Heart left ventricle (tissue), 16 donors: ENCODE measurements at regions not wholly inside any gene's neighbourhood (a gene's known extent, or its start where the extent isn't known, plus 50 kb on each side); places are given as distances from the start of the nearest gene placed in this dataset.

Experiments used
- ATAC-seq, 4 donors: fragments of 200-7000 bp; cut with Tn5 transposase; one replicate each; pipeline ENCODE4 v1.9.1; 2020 to 2022; ENCODE audit warnings: moderate library complexity in 4 of 4, mild to moderate bottlenecking in 3 of 4, moderate number of reproducible peaks in 1 of 4
- DNase-seq, 5 donors: peaks; one replicate each; pipeline ENCODE4 v3.0.0-alpha.2; 2020
- H3K27ac ChIP-seq, 12 donors: fragments of 200-600 bp; sonication (generic) in 4 of 12; one replicate each; pipeline versions ENCODE4 v1.5.0 to v1.8.0; 2016 to 2022; ENCODE audit warnings: mild to moderate bottlenecking in 2 of 12
- H3K27me3 ChIP-seq, 9 donors: fragments of 200-600 bp; sonication (generic) in 2 of 9; one replicate each; pipeline versions ENCODE4 v1.5.1 to v1.8.0; 2016 to 2022; ENCODE audit warnings: mild to moderate bottlenecking in 3 of 9
- H3K36me3 ChIP-seq, 9 donors: fragments of 200-600 bp; sonication (generic) in 2 of 9; one replicate each; pipeline versions ENCODE4 v1.5.0 to v1.8.0; 2018 to 2022; ENCODE audit warnings: mild to moderate bottlenecking in 2 of 9
- H3K4me1 ChIP-seq, 12 donors: fragments of 200-600 bp; sonication (generic) in 4 of 12; one replicate each; pipeline versions ENCODE4 v1.5.0 to v1.8.0; 2016 to 2022; ENCODE audit warnings: mild to moderate bottlenecking in 3 of 12
- H3K4me3 ChIP-seq, 12 donors: fragments of 200-600 bp; sonication (generic) in 4 of 12; one replicate each; pipeline versions ENCODE4 v1.5.0 to v1.8.0; 2017 to 2022; ENCODE audit warnings: mild to moderate bottlenecking in 9 of 12, moderate library complexity in 4 of 12
- H3K9me3 ChIP-seq, 12 donors: fragments of 200-600 bp; sonication (generic) in 4 of 12; one replicate each; pipeline versions ENCODE4 v1.5.0 to v1.8.0; 2016 to 2022; ENCODE audit warnings: mild to moderate bottlenecking in 1 of 12
- POLR2A ChIP-seq, 2 donors: fragments of 450-650 bp; IDR thresholded peaks; one replicate each; pipeline ENCODE4 v1.6.1; 2017; ENCODE audit warnings: antibody characterized with exemption in 2 of 2, mild to moderate bottlenecking in 2 of 2, moderate library complexity in 2 of 2
- WGBS, 4 donors: extraction: QIAGEN DNeasy Blood & Tissue Kit in 2 of 4; methylation state at CpG; one replicate each; pipeline versions ENCODE4 v1.1.5 to v1.1.7; 2013 to 2018; 5-methylcytosine and 5-hydroxymethylcytosine counted together
- intact Hi-C, 10 donors: fragments of 100-400 bp; cut with DNase I; formaldehyde crosslinking; loops; one replicate each; pipeline versions ENCODE4 v1.11.1 to v1.14.2; 2022
- TF ChIP-seq, protein P1 (sequence below), 12 donors: fragments of 200-600 bp; sonication (generic) in 4 of 12; IDR thresholded peaks; one replicate each; pipeline versions ENCODE4 v1.5.0 to v1.8.0; 2018 to 2022; ENCODE audit warnings: antibody characterized with exemption in 12 of 12, mild to moderate bottlenecking in 5 of 12
- donor health status: ischemic (EF 13 %, LVEDD 7.1; RV severe dilation, severe dysfunction).
- donor health status: healthy with polysubstance abuse.
- donor health status: DM: no; HTN: yes; CAD: no.
- donor health status: DM: no; HTN: no; CAD: no.
- donor health status: ischemic (EF 25% LVEDD 6.9; RV normal size, moderate dysfunction).
- donor health status: ischemic (EF 25% LVEDD 5.7; RV mildly dilated, moderate dysfunction).
- donor health status: healthy.
- donor health status: DM: yes; HTN: yes; CAD: no.
- donor health status: ischemic (EF 35%, LVEDD 5.7; RV mildly dilated, moderate dysfunction).
- donor health status: nonischemic (EF 11% LVEDD 7.7; RV severe dilation, severe dysfunction).
- donor health status: DM: yes; HTN: yes; CAD: no.
- donor health status: PGD.
- donor health status: ischemic (EF 29% LVEDD 5.4; RV normal size, mild dysfunction).
- donor health status: nonischemic (EF 23%, LVEDD 6.1; RV moderate dilation, normal function).

DNA sequence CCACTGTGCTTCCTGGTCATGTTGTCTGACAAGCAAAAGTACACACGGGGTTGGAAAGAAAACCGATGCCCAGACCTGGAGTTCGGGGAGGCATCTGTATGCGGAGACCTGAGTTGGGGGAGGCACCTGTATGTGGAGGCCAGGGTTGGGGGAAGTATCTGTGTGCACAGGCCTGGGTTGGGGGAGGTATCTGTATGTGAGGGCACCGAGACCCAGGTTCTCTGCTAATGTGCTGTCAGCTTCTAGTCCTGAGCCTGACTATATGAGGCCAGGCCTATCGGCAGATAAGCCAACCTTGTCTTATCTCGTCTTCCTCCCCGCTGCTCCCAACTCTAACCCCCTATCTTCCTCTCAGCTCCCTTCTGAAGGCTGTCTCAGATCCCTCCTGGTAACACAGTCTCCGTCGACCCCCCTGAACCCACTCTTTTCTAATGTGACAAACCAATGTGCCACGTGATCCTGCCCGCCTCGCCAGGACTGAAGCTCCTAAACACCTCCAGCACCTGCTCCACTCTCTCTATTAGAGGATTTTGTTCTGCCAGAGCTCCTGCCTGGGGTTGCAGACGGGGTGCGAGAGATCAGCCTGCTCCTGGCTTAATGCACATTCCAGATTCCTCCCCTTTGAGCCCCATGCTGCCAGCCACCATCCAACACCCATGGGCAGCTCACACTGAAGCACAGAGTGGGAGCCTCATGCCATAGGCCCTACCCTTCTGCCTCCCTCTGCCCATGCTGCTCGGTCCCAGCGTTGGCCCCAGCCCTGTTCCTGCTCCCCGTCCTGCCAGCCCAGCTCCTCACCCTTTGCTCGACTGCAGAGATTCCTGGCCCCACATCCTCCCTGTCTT, 188.4 kb downstream of the SH3BP4 start:
- H3K9me3 ChIP-seq = no peaks in the 10 kb centered on the region
- H3K36me3 ChIP-seq = no peaks in the 10 kb centered on the region
- H3K4me3 ChIP-seq = no peak overlapping the region
- WGBS, 4 donors = 88 to 96% (median 89%) methylated on average over 19 of the region's 19 CpGs
- TF ChIP-seq, protein P1, sequence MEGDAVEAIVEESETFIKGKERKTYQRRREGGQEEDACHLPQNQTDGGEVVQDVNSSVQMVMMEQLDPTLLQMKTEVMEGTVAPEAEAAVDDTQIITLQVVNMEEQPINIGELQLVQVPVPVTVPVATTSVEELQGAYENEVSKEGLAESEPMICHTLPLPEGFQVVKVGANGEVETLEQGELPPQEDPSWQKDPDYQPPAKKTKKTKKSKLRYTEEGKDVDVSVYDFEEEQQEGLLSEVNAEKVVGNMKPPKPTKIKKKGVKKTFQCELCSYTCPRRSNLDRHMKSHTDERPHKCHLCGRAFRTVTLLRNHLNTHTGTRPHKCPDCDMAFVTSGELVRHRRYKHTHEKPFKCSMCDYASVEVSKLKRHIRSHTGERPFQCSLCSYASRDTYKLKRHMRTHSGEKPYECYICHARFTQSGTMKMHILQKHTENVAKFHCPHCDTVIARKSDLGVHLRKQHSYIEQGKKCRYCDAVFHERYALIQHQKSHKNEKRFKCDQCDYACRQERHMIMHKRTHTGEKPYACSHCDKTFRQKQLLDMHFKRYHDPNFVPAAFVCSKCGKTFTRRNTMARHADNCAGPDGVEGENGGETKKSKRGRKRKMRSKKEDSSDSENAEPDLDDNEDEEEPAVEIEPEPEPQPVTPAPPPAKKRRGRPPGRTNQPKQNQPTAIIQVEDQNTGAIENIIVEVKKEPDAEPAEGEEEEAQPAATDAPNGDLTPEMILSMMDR (IDR thresholded peaks at IDR 0.05) = no peak
- TF ChIP-seq POLR2A (IDR thresholded peaks at IDR 0.05) = no peak
- DNase-seq (no peak), ATAC-seq (no peak)
- peaks cover 0 to 8% (median 0%) of the 10 kb centered on the region in 9 donors for H3K27me3 ChIP-seq
- H3K4me1 ChIP-seq = no peaks in the 10 kb centered on the region
- H3K27ac ChIP-seq = no peak overlapping the region
- intact Hi-C loops = loop anchor here (5.0 to 10.0 kb wide), 8 partner anchors 355 to 607 kb away; partner anchors contain the start of gene AGAP1 (in 2 of the 10)

DNA sequence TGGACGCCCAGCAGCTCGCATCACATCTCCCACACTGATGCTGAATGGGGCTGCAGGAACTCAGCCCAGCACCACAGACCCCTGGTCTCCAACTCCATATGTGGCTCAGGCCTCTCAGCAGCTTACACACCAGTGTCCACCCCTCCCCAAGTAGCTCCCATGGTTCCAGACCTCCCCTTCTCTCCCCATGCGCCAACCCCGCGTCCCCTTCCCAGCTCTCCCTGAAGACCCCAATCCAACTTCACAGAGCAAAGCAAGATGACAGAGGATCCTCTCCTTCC, 188.9 kb downstream of the SH3BP4 start:
- WGBS, 4 donors = 94 to 100% (median 97%) methylated on average over 5 of the region's 5 CpGs
- Histone ChIP-seq H3K4me1 (no peaks in the 10 kb centered on the region), H3K36me3 (no peaks in the 10 kb centered on the region), H3K4me3 (no peak overlapping the region), H3K27me3 (peaks cover 0 to 8% (median 0%) of the 10 kb centered on the region in 9 donors), H3K9me3 (no peaks in the 10 kb centered on the region), H3K27ac (no peak overlapping the region)
- DNase-seq = no peak
- ATAC-seq = no peak
- TF ChIP-seq POLR2A (IDR thresholded peaks at IDR 0.05) = no peak
- TF ChIP-seq, protein P1 (IDR thresholded peaks at IDR 0.05) = no peak
- intact Hi-C loops = no loop called here

DNA sequence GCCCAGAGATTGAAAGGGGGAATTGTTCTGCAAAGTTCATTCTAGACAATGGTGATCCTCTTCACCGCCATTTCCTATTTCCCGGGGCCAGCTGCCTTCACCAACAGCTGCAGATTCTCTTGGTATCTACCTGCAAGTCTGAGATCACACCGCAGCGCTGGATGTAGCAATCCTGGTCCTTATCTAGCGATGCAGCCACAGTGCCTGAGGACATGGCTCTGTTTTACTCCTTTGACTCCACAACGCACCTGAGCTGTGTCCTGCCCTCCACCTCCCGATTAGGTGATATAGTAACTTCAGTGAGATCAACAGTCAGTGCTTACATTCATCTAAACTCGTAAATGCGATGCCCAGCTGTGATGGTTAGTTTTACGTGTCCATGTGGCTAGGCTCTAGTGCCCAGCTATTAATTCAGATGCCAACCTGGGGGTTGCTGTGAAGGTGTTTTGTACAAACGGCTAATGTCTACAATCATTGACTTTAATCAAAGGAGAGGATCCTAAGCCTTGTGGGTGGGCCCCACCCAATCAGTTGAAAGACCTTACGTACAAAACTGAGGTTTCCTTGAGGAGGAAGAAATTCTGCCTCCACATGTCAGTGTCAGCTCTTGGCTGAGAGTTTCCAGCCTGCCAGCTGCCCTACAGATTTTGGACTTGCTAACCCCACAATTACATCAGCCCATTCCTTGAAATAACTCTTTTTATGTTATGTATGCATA, 189.8 kb downstream of the SH3BP4 start:
- DNase-seq (no peak), ATAC-seq (no peak)
- Histone ChIP-seq H3K36me3 (no peaks in the 10 kb centered on the region), H3K4me3 (no peak overlapping the region), H3K27ac (no peak overlapping the region), H3K4me1 (no peaks in the 10 kb centered on the region), H3K9me3 (no peaks in the 10 kb centered on the region), H3K27me3 (peaks cover 0 to 8% (median 0%) of the 10 kb centered on the region in 9 donors)
- WGBS, 4 donors = 83 to 91% (median 89%) methylated on average over 11 to 12 of the region's 12 CpGs
- TF ChIP-seq, protein P1 (IDR thresholded peaks at IDR 0.05) = no peak
- TF ChIP-seq POLR2A (IDR thresholded peaks at IDR 0.05) = no peak
- intact Hi-C loops = no loop called here

DNA sequence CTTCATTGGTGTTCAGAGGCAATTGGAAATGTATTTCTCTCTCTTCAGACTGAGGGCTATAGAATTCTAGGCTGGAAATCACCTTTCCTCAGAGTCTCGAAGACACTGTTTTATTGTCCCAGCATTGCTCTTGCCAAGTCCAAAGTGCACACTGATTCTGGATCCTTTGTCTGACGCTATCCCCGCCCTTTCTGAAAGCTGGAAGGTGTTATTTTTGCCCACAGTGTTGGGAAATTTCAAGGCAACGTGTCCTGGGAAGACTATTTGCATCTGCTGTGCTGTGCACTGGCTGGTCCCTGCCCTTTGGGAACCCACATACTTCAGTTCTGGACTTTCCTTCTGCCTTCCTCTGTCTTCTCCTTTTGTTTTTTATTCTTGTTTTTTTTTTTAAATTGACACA, 190.8 kb downstream of the SH3BP4 start:
- no peak overlapping the region for H3K27ac ChIP-seq
- no peaks in the 10 kb centered on the region for H3K36me3 ChIP-seq
- H3K4me1 ChIP-seq = no peaks in the 10 kb centered on the region
- H3K9me3 ChIP-seq = no peaks in the 10 kb centered on the region
- no peak for TF ChIP-seq POLR2A (IDR thresholded peaks at IDR 0.05)
- TF ChIP-seq, protein P1 (IDR thresholded peaks at IDR 0.05) = no peak
- H3K27me3 ChIP-seq = peaks cover 0 to 10% (median 0%) of the 10 kb centered on the region in 9 donors
- 53 to 70% (median 65%) methylated on average over 4 of the region's 4 CpGs for WGBS, 4 donors
- DNase-seq (no peak), ATAC-seq (no peak)
- intact Hi-C loops = no loop called here
- H3K4me3 ChIP-seq = no peak overlapping the region
